Fibroblast of lung (primary cell): ENCODE measurements at regions not wholly inside any gene's neighbourhood (a gene's known extent, or its start where the extent isn't known, plus 50 kb on each side); places are given as distances from the start of the nearest gene placed in this dataset.

ENCODE experiments used
- DNase-seq, 2 donors: peaks; one replicate each; pipeline versions ENCODE4 v3.0.0 to v3.0.0-alpha.2; 2010; ENCODE audit warnings: low read depth in 2 of 2
- H2AFZ ChIP-seq: 2 replicates; pipeline ENCODE4 v1.5.1; 2012; ENCODE audit warnings: low read length, control low read depth, inconsistent platforms
- H3K27ac ChIP-seq: 2 replicates; pipeline ENCODE4 v1.5.1; 2011; ENCODE audit warnings: low read length, control low read depth; ENCODE audit not compliant: insufficient read depth
- H3K27me3 ChIP-seq: 2 replicates; pipeline ENCODE4 v1.5.1; 2011; ENCODE audit warnings: mild to moderate bottlenecking, low read length; ENCODE audit not compliant: control insufficient read depth, insufficient read depth
- H3K36me3 ChIP-seq: 2 replicates; pipeline ENCODE4 v1.5.1; 2011; ENCODE audit warnings: low read length; ENCODE audit not compliant: control insufficient read depth, insufficient read depth
- H3K4me1 ChIP-seq: 2 replicates; pipeline ENCODE4 v1.5.1; 2011; ENCODE audit warnings: low read length; ENCODE audit not compliant: control insufficient read depth, insufficient read depth; ENCODE audit errors: extremely low read depth
- H3K4me2 ChIP-seq: 2 replicates; pipeline ENCODE4 v1.5.1; 2011; ENCODE audit warnings: low read length, control low read depth; ENCODE audit not compliant: insufficient read depth; ENCODE audit errors: extremely low read depth
- H3K4me3 ChIP-seq, 4 experiments: fragments of 200-600 bp in 1 of 4; sonication (generic) in 1 of 4; replicated peaks in 1 of 4; 2 replicates each; pipeline ENCODE4 v1.5.1; 2011 to 2016; ENCODE audit warnings: low read length in 4 of 4, low read depth in 3 of 4, mild to moderate bottlenecking in 3 of 4, control low read depth in 2 of 4, inconsistent platforms in 1 of 4, mixed read lengths in 1 of 4; ENCODE audit not compliant: insufficient read depth in 1 of 4; ENCODE audit errors: control extremely low read depth in 1 of 4
- H3K79me2 ChIP-seq: 2 replicates; pipeline ENCODE4 v1.5.1; 2012; ENCODE audit warnings: mild to moderate bottlenecking, low read length, inconsistent platforms; ENCODE audit not compliant: control insufficient read depth, insufficient read depth
- H3K9ac ChIP-seq: 2 replicates; pipeline ENCODE4 v1.5.1; 2011; ENCODE audit warnings: mild to moderate bottlenecking, low read length, control low read depth; ENCODE audit not compliant: insufficient read depth
- H3K9me3 ChIP-seq: 2 replicates; pipeline ENCODE4 v1.5.1; 2012; ENCODE audit warnings: low read depth, low read length; ENCODE audit not compliant: control insufficient read depth, insufficient read depth
- H4K20me1 ChIP-seq: 2 replicates; pipeline ENCODE4 v1.5.1; 2011; ENCODE audit warnings: low read length; ENCODE audit not compliant: control insufficient read depth, insufficient read depth; ENCODE audit errors: extremely low read depth
- CTCF ChIP-seq, 2 donors: IDR thresholded peaks in 1 of 2; conservative IDR thresholded peaks in 1 of 2; 1 replicate in 1 of 2; 2 replicates in 1 of 2; pipeline ENCODE4 v1.5.1; 2011 to 2012; ENCODE audit warnings: low read length in 2 of 2, control low read depth in 1 of 2, inconsistent platforms in 1 of 2, low read depth in 1 of 2, mild to moderate bottlenecking in 1 of 2
- EZH2 ChIP-seq: IDR thresholded peaks from 2 replicates; pipeline ENCODE4 v1.5.1; 2012; ENCODE audit warnings: low read length, control low read depth, mild to moderate bottlenecking; ENCODE audit errors: missing control alignments

- Histone ChIP-seq H3K4me1 (peaks cover 11% of the 10 kb centered on the region), H3K4me3 (no peak overlapping the region), H3K4me2 (peak overlapping the region; percentile 81), H3K9me3 (no peaks in the 10 kb centered on the region), H3K27ac (peak overlapping the region; percentile 51), H3K9ac (no peak overlapping the region), H3K36me3 (no peaks in the 10 kb centered on the region), H4K20me1 (no peaks in the 10 kb centered on the region), H3K27me3 (no peaks in the 10 kb centered on the region), H3K79me2 (no peaks in the 10 kb centered on the region), H2AFZ (peak overlapping the region; percentile 54)
- peak; percentile 73 to 95 for DNase-seq
- no peak for TF ChIP-seq EZH2
- no peak for TF ChIP-seq CTCF (conservative IDR thresholded peaks at IDR 0.05 in 1 of 2, IDR thresholded peaks at IDR 0.05 in 1 of 2; ENCODE audit: low read depth in 1 of 2, low read length in 2 of 2)
Measured at GRCh38 chr12:68557011-68557730, 53.5 kb upstream of the RAP1B start.

GRCh38 chr12:68559246-68559645 lies 51.5 kb upstream of the RAP1B start:
- DNase-seq: peak in 1 of 2 donors; percentile 56
- no peak overlapping the region for H3K27ac ChIP-seq
- no peaks in the 10 kb centered on the region for H3K79me2 ChIP-seq

More at GRCh38 chr12:68559246-68559645, 51.5 kb upstream of the RAP1B start:
- Histone ChIP-seq H4K20me1 (no peaks in the 10 kb centered on the region), H3K4me1 (peaks cover 11% of the 10 kb centered on the region), H3K4me3 (no peak overlapping the region), H3K36me3 (no peaks in the 10 kb centered on the region), H3K27me3 (no peaks in the 10 kb centered on the region), H2AFZ (no peak overlapping the region), H3K4me2 (no peak overlapping the region), H3K9me3 (no peaks in the 10 kb centered on the region), H3K9ac (no peak overlapping the region)
- TF ChIP-seq CTCF (conservative IDR thresholded peaks at IDR 0.05 in 1 of 2, IDR thresholded peaks at IDR 0.05 in 1 of 2; ENCODE audit: low read depth in 1 of 2, low read length in 2 of 2) (no peak), EZH2 (no peak)
